ENCODE measurements at regions not wholly inside any gene's neighbourhood (a gene's known extent, or its start where the extent isn't known, plus 50 kb on each side); places are given as distances from the start of the nearest gene placed in this dataset.

- FAIRE-seq, result no peak
- DNase-seq (ENCODE audit: insufficient read length, low spot score), result no peak
- TF ChIP-seq CTCF (IDR thresholded peaks at IDR 0.05; ENCODE audit: insufficient read depth, missing control alignments), result no peak
These were observed 57.2 kb upstream of the TMEM260 start for GRCh38 chr14:56522403-56522802.

- no peak for TF ChIP-seq CTCF (IDR thresholded peaks at IDR 0.05; ENCODE audit: insufficient read depth, missing control alignments)
- DNase-seq (ENCODE audit: insufficient read length, low spot score) (no peak), FAIRE-seq (no peak)
These were observed 54.5 kb upstream of the TMEM260 start for GRCh38 chr14:56524971-56525677.

GRCh38 chr14:56528927-56529326 is 50.7 kb upstream of the TMEM260 start:
- no peak for FAIRE-seq
- TF ChIP-seq CTCF (IDR thresholded peaks at IDR 0.05; ENCODE audit: insufficient read depth, missing control alignments), result no peak

More at GRCh38 chr14:56528927-56529326, 50.7 kb upstream of the TMEM260 start:
- no peak for DNase-seq (ENCODE audit: insufficient read length, low spot score)
